OCI-LY3 (cell line): ENCODE measurements at regions not wholly inside any gene's neighbourhood (a gene's known extent, or its start where the extent isn't known, plus 50 kb on each side); places are given as distances from the start of the nearest gene placed in this dataset.

Experiments
- H2AFZ ChIP-seq: fragments of 200-600, 300-600 bp; shearing (Covaris generic); 2 replicates; pipeline ENCODE4 v1.6.0; 2014; ENCODE audit warnings: antibody characterized with exemption, low read depth, low read length
- H3K27ac ChIP-seq: fragments of 200-600, 300-600 bp; sonication (generic); 2 replicates; pipeline ENCODE4 v1.5.1; 2014; ENCODE audit warnings: mild to moderate bottlenecking, low read length, moderate library complexity, mixed read lengths
- H3K27me3 ChIP-seq: fragments of 200-600, 300-600 bp; sonication (generic); 2 replicates; pipeline ENCODE4 v1.6.1; 2014; ENCODE audit warnings: low read depth, low read length, mixed read lengths
- H3K36me3 ChIP-seq: fragments of 200-600, 300-600 bp; sonication (generic); replicated peaks from 2 replicates; pipeline ENCODE3; 2014; ENCODE audit warnings: low read depth, low read length, mixed read lengths
- H3K4me1 ChIP-seq: fragments of 300-600, 200-600 bp; sonication (generic); 2 replicates; pipeline ENCODE4 v1.6.1; 2014; ENCODE audit warnings: low read length, mixed read lengths
- H3K4me2 ChIP-seq: fragments of 200-600, 300-600 bp; sonication (generic); 2 replicates; pipeline ENCODE4 v1.6.1; 2014; ENCODE audit warnings: low read length, mixed read lengths
- H3K4me3 ChIP-seq: fragments of 300-600, 200-600 bp; sonication (generic); 2 replicates; pipeline ENCODE4 v1.5.1; 2014; ENCODE audit warnings: antibody characterized with exemption, mild to moderate bottlenecking, low read length, moderate library complexity
- H3K79me2 ChIP-seq: fragments of 300-600, 200-600 bp; shearing (Covaris generic); 2 replicates; pipeline ENCODE4 v1.6.1; 2014; ENCODE audit warnings: mild to moderate bottlenecking, low read length, mixed read lengths
- H3K9ac ChIP-seq: fragments of 300-600, 200-600 bp; shearing (Covaris generic); 2 replicates; pipeline ENCODE4 v1.6.0; 2014; ENCODE audit warnings: mild to moderate bottlenecking, low read length, moderate library complexity
- H3K9me3 ChIP-seq: fragments of 200-600, 300-600 bp; shearing (Covaris generic); 2 replicates; pipeline ENCODE4 v1.6.1; 2014; ENCODE audit warnings: low read length, mixed read lengths; ENCODE audit not compliant: insufficient read depth
- H4K20me1 ChIP-seq: fragments of 200-600, 300-600 bp; sonication (generic); 2 replicates; pipeline ENCODE4 v1.6.1; 2016; ENCODE audit warnings: low read length, mixed read lengths; ENCODE audit not compliant: insufficient read depth
- EZH2phosphoT487 ChIP-seq: fragments of 200-600 bp; shearing (Covaris generic); IDR thresholded peaks from 2 replicates; pipeline ENCODE4 v1.6.1; 2018; ENCODE audit warnings: antibody characterized with exemption, mixed run types, low read depth
- TF ChIP-seq, protein P1 (sequence below): fragments of 200-600, 300-600 bp; sonication (generic); IDR thresholded peaks from 2 replicates; pipeline ENCODE4 v1.5.1; 2014; ENCODE audit warnings: antibody characterized with exemption, low read length, low read depth

- H3K27me3 ChIP-seq = no peaks in the 10 kb centered on the region
- H3K9me3 ChIP-seq = no peaks in the 10 kb centered on the region
Measured at GRCh38 chr4:111652236-111652635, 493.0 kb upstream of the FAM241A start.

DNA sequence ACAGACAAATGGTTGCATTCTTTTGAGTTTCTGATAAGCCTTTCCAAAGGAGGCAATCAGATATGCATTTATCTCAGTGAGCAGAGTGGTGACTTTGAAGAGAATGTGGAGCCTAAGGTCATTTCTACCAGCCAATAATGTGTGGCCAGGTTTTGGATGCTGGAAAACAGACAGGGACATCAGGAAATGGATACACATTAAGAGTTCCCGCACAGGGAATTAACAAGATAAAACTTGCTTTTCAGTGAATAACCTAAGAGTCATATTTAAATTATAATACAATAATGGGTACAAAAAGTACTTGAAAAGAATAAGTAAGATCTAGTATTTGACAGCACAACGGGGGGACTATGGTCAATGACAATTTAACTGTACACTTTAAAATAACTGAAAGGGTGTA is 492.3 kb upstream of the FAM241A start:
- H3K4me1 ChIP-seq = peaks cover 6% of the 10 kb centered on the region
- no peak overlapping the region for H3K9ac ChIP-seq
- H3K27me3 ChIP-seq = no peaks in the 10 kb centered on the region
- no peak overlapping the region for H2AFZ ChIP-seq
- H3K27ac ChIP-seq = no peak overlapping the region
- H3K79me2 ChIP-seq = no peaks in the 10 kb centered on the region
- H3K9me3 ChIP-seq = no peaks in the 10 kb centered on the region
- no peaks in the 10 kb centered on the region for H4K20me1 ChIP-seq
- H3K4me2 ChIP-seq = no peak overlapping the region
- H3K36me3 ChIP-seq = no peaks in the 10 kb centered on the region
- H3K4me3 ChIP-seq = no peak overlapping the region
- TF ChIP-seq, protein P1, sequence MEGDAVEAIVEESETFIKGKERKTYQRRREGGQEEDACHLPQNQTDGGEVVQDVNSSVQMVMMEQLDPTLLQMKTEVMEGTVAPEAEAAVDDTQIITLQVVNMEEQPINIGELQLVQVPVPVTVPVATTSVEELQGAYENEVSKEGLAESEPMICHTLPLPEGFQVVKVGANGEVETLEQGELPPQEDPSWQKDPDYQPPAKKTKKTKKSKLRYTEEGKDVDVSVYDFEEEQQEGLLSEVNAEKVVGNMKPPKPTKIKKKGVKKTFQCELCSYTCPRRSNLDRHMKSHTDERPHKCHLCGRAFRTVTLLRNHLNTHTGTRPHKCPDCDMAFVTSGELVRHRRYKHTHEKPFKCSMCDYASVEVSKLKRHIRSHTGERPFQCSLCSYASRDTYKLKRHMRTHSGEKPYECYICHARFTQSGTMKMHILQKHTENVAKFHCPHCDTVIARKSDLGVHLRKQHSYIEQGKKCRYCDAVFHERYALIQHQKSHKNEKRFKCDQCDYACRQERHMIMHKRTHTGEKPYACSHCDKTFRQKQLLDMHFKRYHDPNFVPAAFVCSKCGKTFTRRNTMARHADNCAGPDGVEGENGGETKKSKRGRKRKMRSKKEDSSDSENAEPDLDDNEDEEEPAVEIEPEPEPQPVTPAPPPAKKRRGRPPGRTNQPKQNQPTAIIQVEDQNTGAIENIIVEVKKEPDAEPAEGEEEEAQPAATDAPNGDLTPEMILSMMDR = no peak
- no peak for TF ChIP-seq EZH2phosphoT487

More at GRCh38 chr4:111652236-111652635, 493.0 kb upstream of the FAM241A start:
- TF ChIP-seq EZH2phosphoT487 = no peak
- TF ChIP-seq, protein P1 = no peak
- H3K4me2 ChIP-seq = no peak overlapping the region
- no peaks in the 10 kb centered on the region for H3K36me3 ChIP-seq
- peaks cover 6% of the 10 kb centered on the region for H3K4me1 ChIP-seq
- H2AFZ ChIP-seq = no peak overlapping the region
- H4K20me1 ChIP-seq = no peaks in the 10 kb centered on the region
- H3K9ac ChIP-seq = no peak overlapping the region
- H3K79me2 ChIP-seq = no peaks in the 10 kb centered on the region
- no peak overlapping the region for H3K27ac ChIP-seq
- H3K4me3 ChIP-seq = no peak overlapping the region

DNA sequence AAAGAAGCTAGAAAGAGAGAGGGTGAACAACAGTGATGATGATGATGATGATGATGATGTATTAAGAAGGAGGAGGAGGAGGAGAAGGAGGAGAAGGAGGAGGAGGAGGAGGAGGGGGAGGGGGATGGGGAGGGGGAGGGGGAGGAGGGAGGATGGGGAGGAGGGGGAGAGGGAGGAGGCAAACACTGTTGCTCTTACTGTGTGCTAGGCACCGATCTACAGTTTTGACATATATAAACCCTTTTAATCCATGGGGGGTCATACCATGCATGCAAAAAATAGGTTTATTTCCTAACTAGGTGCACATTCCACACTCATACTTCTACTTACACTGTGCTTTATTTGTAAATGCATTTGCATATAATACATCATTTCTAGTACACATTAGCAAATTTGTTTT is 482.8 kb upstream of the FAM241A start:
- no peaks in the 10 kb centered on the region for H3K79me2 ChIP-seq
- H3K4me1 ChIP-seq = no peaks in the 10 kb centered on the region
- no peak overlapping the region for H3K4me2 ChIP-seq
- H4K20me1 ChIP-seq = no peaks in the 10 kb centered on the region
- H3K36me3 ChIP-seq = no peaks in the 10 kb centered on the region
- H2AFZ ChIP-seq = no peak overlapping the region
- no peaks in the 10 kb centered on the region for H3K27me3 ChIP-seq
- no peak overlapping the region for H3K9ac ChIP-seq
- H3K27ac ChIP-seq = no peak overlapping the region
- TF ChIP-seq, protein P1 = no peak
- no peak for TF ChIP-seq EZH2phosphoT487
- no peak overlapping the region for H3K4me3 ChIP-seq
- H3K9me3 ChIP-seq = no peaks in the 10 kb centered on the region

DNA sequence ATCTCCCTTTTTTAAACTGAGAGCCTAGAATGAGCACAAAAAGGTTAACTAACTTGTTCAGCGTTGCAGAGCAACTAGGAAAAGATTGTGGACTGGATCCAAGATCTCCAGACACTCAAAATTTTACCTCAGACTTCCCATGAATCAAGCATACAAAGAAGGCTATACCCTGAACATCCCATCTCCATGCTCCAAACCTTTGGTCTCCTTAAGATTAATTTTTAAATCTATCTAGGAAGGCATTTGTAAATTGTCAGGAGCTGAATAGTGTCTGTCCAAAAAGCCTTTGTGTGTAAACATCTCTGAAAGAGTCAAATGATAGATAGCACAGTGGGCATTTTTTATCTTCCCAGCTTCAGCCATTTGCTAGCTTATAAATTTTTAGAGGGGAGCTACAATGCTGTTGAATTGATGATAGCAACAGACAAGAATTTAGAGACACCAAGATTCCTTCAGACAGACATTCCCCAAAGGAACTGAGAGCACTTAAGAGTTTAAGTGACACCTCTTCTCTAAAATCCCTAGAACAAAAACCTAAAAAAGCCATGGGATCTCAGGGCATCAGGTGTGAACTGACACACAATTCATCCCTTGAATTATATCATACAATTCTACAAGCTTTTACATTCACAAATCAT is 480.8 kb upstream of the FAM241A start:
- Histone ChIP-seq H4K20me1 (no peaks in the 10 kb centered on the region), H3K4me2 (no peak overlapping the region), H3K79me2 (no peaks in the 10 kb centered on the region), H3K9ac (no peak overlapping the region), H3K4me1 (no peaks in the 10 kb centered on the region), H3K27ac (no peak overlapping the region), H2AFZ (no peak overlapping the region), H3K36me3 (no peaks in the 10 kb centered on the region), H3K27me3 (no peaks in the 10 kb centered on the region), H3K4me3 (no peak overlapping the region), H3K9me3 (no peaks in the 10 kb centered on the region)
- no peak for TF ChIP-seq EZH2phosphoT487
- TF ChIP-seq, protein P1 = no peak
